H9 (cell line): ENCODE measurements at regions not wholly inside any gene's neighbourhood (a gene's known extent, or its start where the extent isn't known, plus 50 kb on each side); places are given as distances from the start of the nearest gene placed in this dataset.

Experiments used
- DNase-seq: peaks from one replicate; pipeline ENCODE4 v3.0.0-alpha.2; 2017
- H2AFZ ChIP-seq: one replicate; pipeline ENCODE4 v1.6.1; 2013; ENCODE audit warnings: mild to moderate bottlenecking, low read length, control low read depth, moderate library complexity
- H2AK5ac ChIP-seq: 2 replicates; pipeline ENCODE4 v1.6.1; 2013; ENCODE audit warnings: low read length, control low read depth, mixed read lengths; ENCODE audit not compliant: insufficient read length
- H2BK120ac ChIP-seq: one replicate; pipeline ENCODE4 v1.6.1; 2013; ENCODE audit warnings: low read depth, mild to moderate bottlenecking, low read length, control low read depth, inconsistent platforms; ENCODE audit not compliant: poor library complexity, severe bottlenecking
- H2BK12ac ChIP-seq: 2 replicates; pipeline ENCODE4 v1.6.1; 2013; ENCODE audit warnings: low read length, control low read depth, mixed read lengths, low read depth; ENCODE audit not compliant: insufficient read length
- H2BK15ac ChIP-seq: 2 replicates; pipeline ENCODE4 v1.6.1; 2013; ENCODE audit warnings: low read depth, low read length, control low read depth
- H2BK20ac ChIP-seq: one replicate; pipeline ENCODE4 v1.6.1; 2013; ENCODE audit warnings: low read depth, mild to moderate bottlenecking, low read length, control low read depth, inconsistent platforms; ENCODE audit not compliant: poor library complexity, severe bottlenecking
- H2BK5ac ChIP-seq: 2 replicates; pipeline ENCODE4 v1.6.1; 2013; ENCODE audit warnings: low read length, control low read depth, mixed read lengths; ENCODE audit not compliant: insufficient read length
- H3K14ac ChIP-seq: 2 replicates; pipeline ENCODE4 v1.6.1; 2013; ENCODE audit warnings: low read length, control low read depth; ENCODE audit not compliant: insufficient read depth
- H3K18ac ChIP-seq: 2 replicates; pipeline ENCODE4 v1.6.1; 2013; ENCODE audit warnings: low read depth, mild to moderate bottlenecking, mixed read lengths, low read length, control low read depth; ENCODE audit not compliant: insufficient read length
- H3K23ac ChIP-seq: 2 replicates; pipeline ENCODE4 v1.6.1; 2013; ENCODE audit warnings: low read length, control low read depth, mixed read lengths, low read depth; ENCODE audit not compliant: insufficient read length
- H3K23me2 ChIP-seq: 2 replicates; pipeline ENCODE4 v1.6.1; 2013; ENCODE audit warnings: low read depth, mild to moderate bottlenecking, mixed read lengths, low read length, control low read depth; ENCODE audit not compliant: insufficient read length, poor library complexity, severe bottlenecking
- H3K27ac ChIP-seq: 2 replicates; pipeline ENCODE4 v1.5.1; 2013; ENCODE audit warnings: low read length, control low read depth, mixed read lengths, low read depth; ENCODE audit not compliant: insufficient read length
- H3K27me3 ChIP-seq: 2 replicates; pipeline ENCODE4 v1.6.1; 2013; ENCODE audit warnings: low read length, control low read depth, inconsistent platforms; ENCODE audit not compliant: insufficient read depth
- H3K4ac ChIP-seq: 2 replicates; pipeline ENCODE4 v1.6.1; 2013; ENCODE audit warnings: low read depth, mild to moderate bottlenecking, control low read depth, inconsistent platforms, low read length, moderate library complexity
- H3K4me1 ChIP-seq: 2 replicates; pipeline ENCODE4 v1.6.1; 2013; ENCODE audit warnings: low read length, control low read depth, inconsistent platforms; ENCODE audit not compliant: insufficient read depth
- H3K4me2 ChIP-seq: 2 replicates; pipeline ENCODE4 v1.6.1; 2013; ENCODE audit warnings: low read length, control low read depth, mixed read lengths; ENCODE audit not compliant: insufficient read length, insufficient read depth
- H3K56ac ChIP-seq: 2 replicates; pipeline ENCODE4 v1.6.1; 2013; ENCODE audit warnings: low read depth, mild to moderate bottlenecking, mixed read lengths, low read length, control low read depth; ENCODE audit not compliant: insufficient read length
- H3K79me1 ChIP-seq: 2 replicates; pipeline ENCODE4 v1.6.1; 2013; ENCODE audit warnings: low read depth, mild to moderate bottlenecking, moderate library complexity, low read length, control low read depth, inconsistent platforms; ENCODE audit not compliant: insufficient read depth, poor library complexity, severe bottlenecking
- H3K79me2 ChIP-seq: 2 replicates; pipeline ENCODE4 v1.6.1; 2013; ENCODE audit warnings: low read length, control low read depth, inconsistent platforms; ENCODE audit not compliant: insufficient read depth
- H3K9ac ChIP-seq: 2 replicates; pipeline ENCODE4 v1.6.1; 2013; ENCODE audit warnings: low read length, control low read depth, mixed read lengths; ENCODE audit not compliant: insufficient read length; ENCODE audit errors: extremely low read depth
- H3K9me3 ChIP-seq: one replicate; pipeline ENCODE4 v1.6.1; 2013; ENCODE audit warnings: low read depth, low read length, inconsistent platforms; ENCODE audit not compliant: control insufficient read depth
- H3T11ph ChIP-seq: one replicate; pipeline ENCODE4 v1.6.1; 2013; ENCODE audit warnings: mild to moderate bottlenecking, low read length, control low read depth, inconsistent platforms
- H4K20me1 ChIP-seq: one replicate; pipeline ENCODE4 v1.6.1; 2013; ENCODE audit not compliant: control insufficient read depth, insufficient read length, insufficient read depth
- H4K5ac ChIP-seq: 2 replicates; pipeline ENCODE4 v1.6.1; 2013; ENCODE audit warnings: low read depth, mild to moderate bottlenecking, mixed read lengths, low read length, control low read depth; ENCODE audit not compliant: insufficient read length
- H4K8ac ChIP-seq: replicated peaks from 2 replicates; pipeline ENCODE4 v1.6.1; 2013; ENCODE audit warnings: low read length, control low read depth, mixed read lengths, low read depth; ENCODE audit not compliant: insufficient read length
- H4K91ac ChIP-seq: 2 replicates; pipeline ENCODE4 v1.6.1; 2013; ENCODE audit warnings: low read depth, mild to moderate bottlenecking, moderate library complexity, mixed read lengths, low read length, control low read depth; ENCODE audit not compliant: insufficient read length
- H3K27ac Mint-ChIP-seq, 3 experiments: 2 replicates in 2 of 3; 3 replicates in 1 of 3; pipeline ENCODE4 v1.8.0; 2020 to 2021; ENCODE audit warnings: mixed read lengths in 3 of 3, mild to moderate bottlenecking in 1 of 3, moderate library complexity in 1 of 3
- H3K27me3 Mint-ChIP-seq: 2 replicates; pipeline ENCODE4 v1.8.0; 2021; ENCODE audit warnings: low read depth, mild to moderate bottlenecking, moderate library complexity, mixed read lengths
- H3K36me3 Mint-ChIP-seq, 3 experiments: 2 replicates in 2 of 3; 3 replicates in 1 of 3; pipeline ENCODE4 v1.8.0; 2020 to 2021; ENCODE audit warnings: low read depth in 3 of 3, mixed read lengths in 3 of 3; ENCODE audit not compliant: insufficient read depth in 1 of 3
- H3K4me1 Mint-ChIP-seq, 2 experiments: 2 replicates each; pipeline ENCODE4 v1.8.0; 2020; ENCODE audit warnings: mixed read lengths in 2 of 2
- H3K4me3 Mint-ChIP-seq, 2 experiments: 2 replicates in 1 of 2; 3 replicates in 1 of 2; pipeline ENCODE4 v1.8.0; 2020 to 2021; ENCODE audit warnings: mild to moderate bottlenecking in 2 of 2, mixed read lengths in 2 of 2, moderate library complexity in 1 of 2
- H3K9me3 Mint-ChIP-seq, 2 experiments: 2 replicates in 1 of 2; 3 replicates in 1 of 2; pipeline ENCODE4 v1.8.0; 2020; ENCODE audit warnings: mild to moderate bottlenecking in 2 of 2, mixed read lengths in 2 of 2, moderate library complexity in 1 of 2
- CTCF ChIP-seq: fragments of 200-600 bp; sonication (generic); conservative IDR thresholded peaks from 3 replicates; pipeline ENCODE4 v1.8.0; 2021; ENCODE audit warnings: antibody characterized with exemption, mild to moderate bottlenecking
- WGBS: extraction: QIAGEN DNeasy Blood & Tissue Kit; methylation state at CpG from one replicate; pipeline ENCODE4 v1.1.7; 2013; ENCODE audit warnings: missing lambda C conversion rate, low lambda C conversion rate, mixed read lengths; ENCODE audit not compliant: insufficient read length; ENCODE audit errors: extremely low coverage; 5-methylcytosine and 5-hydroxymethylcytosine counted together

GRCh38 chr5:171664489-171664888, 121.1 kb upstream of the SMIM23 start:
- no peaks in the 10 kb centered on the region for H3K9me3 ChIP-seq
- no peak overlapping the region for H2BK5ac ChIP-seq
- H3K79me2 ChIP-seq, result no peaks in the 10 kb centered on the region
- no peaks in the 10 kb centered on the region for H3K23me2 ChIP-seq
- H3K9ac ChIP-seq, result no peak overlapping the region
- H3K4ac ChIP-seq, result no peak overlapping the region
- no peak overlapping the region for H3K18ac ChIP-seq
- peaks cover 15 to 18% of the 10 kb centered on the region in 2 experiments for H3K4me1 Mint-ChIP-seq
- no peak for TF ChIP-seq CTCF
- no peak overlapping the region for H4K8ac ChIP-seq
- no peak overlapping the region for H3K23ac ChIP-seq
- no peaks in the 10 kb centered on the region for H4K20me1 ChIP-seq
- H3K4me3 Mint-ChIP-seq, result no peak overlapping the region
- no peaks in the 10 kb centered on the region for H3K9me3 Mint-ChIP-seq
- H3K27me3 Mint-ChIP-seq, result peaks cover 3% of the 10 kb centered on the region; the same call in 1 of the 2 replicates
- DNase-seq, result no peak
- H3K27ac ChIP-seq, result no peak overlapping the region
- no peak overlapping the region for H2BK120ac ChIP-seq
- H3T11ph ChIP-seq, result no peak overlapping the region
- H2BK20ac ChIP-seq, result no peak overlapping the region
- H3K36me3 Mint-ChIP-seq, result no peaks in the 10 kb centered on the region
- no peak overlapping the region for H2AK5ac ChIP-seq
- no peak overlapping the region for H2BK12ac ChIP-seq
- H4K5ac ChIP-seq, result no peak overlapping the region
- H2AFZ ChIP-seq, result no peak overlapping the region
- H3K4me2 ChIP-seq, result no peak overlapping the region
- no peaks in the 10 kb centered on the region for H3K27me3 ChIP-seq
- no peak overlapping the region for H3K27ac Mint-ChIP-seq
- H3K14ac ChIP-seq, result no peak overlapping the region
- WGBS, result no CpG with 5 or more reads among the region's 4 CpGs
- no peaks in the 10 kb centered on the region for H3K4me1 ChIP-seq
- H4K91ac ChIP-seq, result no peak overlapping the region
- H2BK15ac ChIP-seq, result no peak overlapping the region
- no peaks in the 10 kb centered on the region for H3K79me1 ChIP-seq
- H3K56ac ChIP-seq, result no peak overlapping the region
